GM18507 (cell line): ENCODE measurements at regions not wholly inside any gene's neighbourhood (a gene's known extent, or its start where the extent isn't known, plus 50 kb on each side); places are given as distances from the start of the nearest gene placed in this dataset.

ENCODE experiments used
- DNase-seq: peaks from one replicate; pipeline ENCODE4 v3.0.0; 2011; ENCODE audit warnings: low read depth; ENCODE audit not compliant: insufficient read length; ENCODE audit errors: extremely low spot score
- FAIRE-seq: peaks from 2 replicates; lab custom pipeline; 2011; peaks lifted over from hg19 to GRCh38; lab: Jason Lieb, UNC

GRCh38 chr9:115914291-115914690 lies 239.3 kb upstream of the PAPPA start:
- FAIRE-seq (no peak), DNase-seq (no peak)

GRCh38 chr9:115921301-115921700 lies 232.3 kb upstream of the PAPPA start:
- no peak for DNase-seq

GRCh38 chr9:115922444-115922843 lies 231.1 kb upstream of the PAPPA start:
- FAIRE-seq (no peak), DNase-seq (no peak)

More at GRCh38 chr9:115921301-115921700, 232.3 kb upstream of the PAPPA start:
- FAIRE-seq = no peak

GRCh38 chr9:115923410-115923809 lies 230.2 kb upstream of the PAPPA start:
- DNase-seq (no peak), FAIRE-seq (no peak)

- FAIRE-seq = no peak
Observed at GRCh38 chr9:115923903-115924668, 229.5 kb upstream of the PAPPA start.

GRCh38 chr9:115924669-115924987 lies 229.0 kb upstream of the PAPPA start:
- no peak for FAIRE-seq
- no peak for DNase-seq

More at GRCh38 chr9:115923903-115924668, 229.5 kb upstream of the PAPPA start:
- no peak for DNase-seq

GRCh38 chr9:115925424-115925823 lies 228.2 kb upstream of the PAPPA start:
- FAIRE-seq (no peak), DNase-seq (no peak)

GRCh38 chr9:115930472-115930871 lies 223.1 kb upstream of the PAPPA start:
- FAIRE-seq (no peak), DNase-seq (no peak)

GRCh38 chr9:115938479-115938878 lies 215.1 kb upstream of the PAPPA start:
- DNase-seq (no peak), FAIRE-seq (no peak)

- FAIRE-seq = no peak
Observed at GRCh38 chr9:115939065-115939765, 214.4 kb upstream of the PAPPA start.

GRCh38 chr9:115941561-115942315 lies 211.9 kb upstream of the PAPPA start:
- FAIRE-seq (no peak), DNase-seq (no peak)

More at GRCh38 chr9:115939065-115939765, 214.4 kb upstream of the PAPPA start:
- DNase-seq = no peak

- FAIRE-seq = no peak
- no peak for DNase-seq
Observed at GRCh38 chr9:115943431-115944165, 210.0 kb upstream of the PAPPA start.

GRCh38 chr9:115944166-115944948 lies 209.2 kb upstream of the PAPPA start:
- FAIRE-seq (no peak), DNase-seq (no peak)

- DNase-seq = no peak
Observed at GRCh38 chr9:115945009-115945431, 208.6 kb upstream of the PAPPA start.

GRCh38 chr9:115946530-115946929 lies 207.1 kb upstream of the PAPPA start:
- no peak for FAIRE-seq
- DNase-seq = no peak

More at GRCh38 chr9:115945009-115945431, 208.6 kb upstream of the PAPPA start:
- no peak for FAIRE-seq

- FAIRE-seq (no peak), DNase-seq (no peak)
Observed at GRCh38 chr9:115951977-115952376, 201.6 kb upstream of the PAPPA start.

GRCh38 chr9:115952430-115953292 lies 200.9 kb upstream of the PAPPA start:
- DNase-seq (no peak), FAIRE-seq (no peak)

- no peak for DNase-seq
- FAIRE-seq = no peak
Observed at GRCh38 chr9:115956371-115956770, 197.2 kb upstream of the PAPPA start.
